ENCODE measurements at regions not wholly inside any gene's neighbourhood (a gene's known extent, or its start where the extent isn't known, plus 50 kb on each side); places are given as distances from the start of the nearest gene placed in this dataset.
"Not testable (repeated sequence)": the region's sequence is repeated elsewhere in the genome, so short reads cannot be mapped to it uniquely, and the experiment has no call there.

DNA sequence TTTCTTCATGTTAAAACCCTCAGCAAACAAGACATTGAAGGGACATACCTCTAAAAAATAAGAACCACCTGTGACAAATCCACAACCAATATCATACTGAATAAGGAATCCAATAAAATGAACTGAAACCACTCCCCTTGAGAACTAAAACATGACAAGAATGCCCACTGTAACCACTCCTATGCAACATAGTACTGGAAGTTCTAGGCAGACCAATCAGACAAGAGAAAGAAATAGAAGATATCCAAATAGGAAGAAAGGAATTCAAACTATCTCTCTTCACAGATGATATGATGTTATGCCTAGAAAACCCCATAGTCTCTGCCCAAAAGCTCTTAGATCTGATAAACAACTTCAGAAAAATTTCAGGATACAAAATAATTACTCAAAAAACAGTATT lies 887.7 kb upstream of the CDH18 start:
- TF ChIP-seq, protein P1, sequence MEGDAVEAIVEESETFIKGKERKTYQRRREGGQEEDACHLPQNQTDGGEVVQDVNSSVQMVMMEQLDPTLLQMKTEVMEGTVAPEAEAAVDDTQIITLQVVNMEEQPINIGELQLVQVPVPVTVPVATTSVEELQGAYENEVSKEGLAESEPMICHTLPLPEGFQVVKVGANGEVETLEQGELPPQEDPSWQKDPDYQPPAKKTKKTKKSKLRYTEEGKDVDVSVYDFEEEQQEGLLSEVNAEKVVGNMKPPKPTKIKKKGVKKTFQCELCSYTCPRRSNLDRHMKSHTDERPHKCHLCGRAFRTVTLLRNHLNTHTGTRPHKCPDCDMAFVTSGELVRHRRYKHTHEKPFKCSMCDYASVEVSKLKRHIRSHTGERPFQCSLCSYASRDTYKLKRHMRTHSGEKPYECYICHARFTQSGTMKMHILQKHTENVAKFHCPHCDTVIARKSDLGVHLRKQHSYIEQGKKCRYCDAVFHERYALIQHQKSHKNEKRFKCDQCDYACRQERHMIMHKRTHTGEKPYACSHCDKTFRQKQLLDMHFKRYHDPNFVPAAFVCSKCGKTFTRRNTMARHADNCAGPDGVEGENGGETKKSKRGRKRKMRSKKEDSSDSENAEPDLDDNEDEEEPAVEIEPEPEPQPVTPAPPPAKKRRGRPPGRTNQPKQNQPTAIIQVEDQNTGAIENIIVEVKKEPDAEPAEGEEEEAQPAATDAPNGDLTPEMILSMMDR (IDR thresholded peaks at IDR 0.05) = not testable (repeated sequence)
- TF ChIP-seq POLR2A (IDR thresholded peaks at IDR 0.05) = not testable (repeated sequence)
